Endodermal cell (in vitro differentiated cells): ENCODE measurements at regions not wholly inside any gene's neighbourhood (a gene's known extent, or its start where the extent isn't known, plus 50 kb on each side); places are given as distances from the start of the nearest gene placed in this dataset.
"Not testable (repeated sequence)": the region's sequence is repeated elsewhere in the genome, so short reads cannot be mapped to it uniquely, and the experiment has no call there.

Experiments
- DNase-seq: peaks from one replicate; pipeline ENCODE4 v3.0.0-alpha.2; 2017
- H3K27ac ChIP-seq: 2 replicates; pipeline ENCODE4 v1.5.1; 2013; ENCODE audit warnings: mild to moderate bottlenecking, low read depth, low read length, moderate library complexity
- H3K27me3 ChIP-seq: 2 replicates; pipeline ENCODE4 v1.6.1; 2013; ENCODE audit warnings: mild to moderate bottlenecking, low read length, moderate library complexity; ENCODE audit not compliant: insufficient read depth, control insufficient read depth, poor library complexity, severe bottlenecking
- H3K36me3 ChIP-seq: 2 replicates; pipeline ENCODE4 v1.7.0; 2013; ENCODE audit warnings: mild to moderate bottlenecking, low read length, moderate library complexity; ENCODE audit not compliant: control insufficient read depth, insufficient read depth
- H3K4me1 ChIP-seq: one replicate; pipeline ENCODE4 v1.7.0; 2013; ENCODE audit warnings: low read length; ENCODE audit not compliant: control insufficient read depth, insufficient read depth
- H3K4me3 ChIP-seq: 2 replicates; pipeline ENCODE4 v1.5.1; 2013; ENCODE audit warnings: mild to moderate bottlenecking, low read length, moderate library complexity
- H3K9ac ChIP-seq: 2 replicates; pipeline ENCODE4 v1.6.1; 2013; ENCODE audit warnings: mild to moderate bottlenecking, low read length, moderate library complexity; ENCODE audit not compliant: poor library complexity, severe bottlenecking; ENCODE audit errors: extremely low read depth
- H3K9me3 ChIP-seq: 2 replicates; pipeline ENCODE4 v1.6.1; 2013; ENCODE audit warnings: mild to moderate bottlenecking, low read length, moderate library complexity; ENCODE audit not compliant: control insufficient read depth
- H3K27ac Mint-ChIP-seq: 2 replicates; pipeline ENCODE4 v1.8.0; 2020; ENCODE audit warnings: mixed read lengths
- H3K27me3 Mint-ChIP-seq: 2 replicates; pipeline ENCODE4 v1.8.0; 2021; ENCODE audit warnings: mild to moderate bottlenecking, mixed read lengths; ENCODE audit not compliant: insufficient read depth
- H3K36me3 Mint-ChIP-seq: 2 replicates; pipeline ENCODE4 v1.8.0; 2020; ENCODE audit warnings: low read depth, mixed read lengths
- H3K4me1 Mint-ChIP-seq: 2 replicates; pipeline ENCODE4 v1.8.0; 2020; ENCODE audit warnings: mixed read lengths
- H3K4me3 Mint-ChIP-seq: 2 replicates; pipeline ENCODE4 v1.8.0; 2020; ENCODE audit warnings: mild to moderate bottlenecking, moderate library complexity, mixed read lengths
- H3K9me3 Mint-ChIP-seq: 2 replicates; pipeline ENCODE4 v1.8.0; 2020; ENCODE audit warnings: mild to moderate bottlenecking, mixed read lengths
- WGBS, 2 experiments: methylation state at CpG; one replicate each; pipeline versions ENCODE4 v1.1.5 to v1.1.7; 2013; ENCODE audit warnings: missing lambda C conversion rate in 2 of 2, mixed read lengths in 1 of 2; ENCODE audit not compliant: insufficient coverage in 1 of 2, insufficient read length in 1 of 2; 5-methylcytosine and 5-hydroxymethylcytosine counted together
- TF ChIP-seq, protein P1 (sequence below): fragments of 200-600 bp; sonication (generic); conservative IDR thresholded peaks from 2 replicates; pipeline ENCODE4 v1.5.0; 2021; ENCODE audit warnings: antibody characterized with exemption, mild to moderate bottlenecking

DNA sequence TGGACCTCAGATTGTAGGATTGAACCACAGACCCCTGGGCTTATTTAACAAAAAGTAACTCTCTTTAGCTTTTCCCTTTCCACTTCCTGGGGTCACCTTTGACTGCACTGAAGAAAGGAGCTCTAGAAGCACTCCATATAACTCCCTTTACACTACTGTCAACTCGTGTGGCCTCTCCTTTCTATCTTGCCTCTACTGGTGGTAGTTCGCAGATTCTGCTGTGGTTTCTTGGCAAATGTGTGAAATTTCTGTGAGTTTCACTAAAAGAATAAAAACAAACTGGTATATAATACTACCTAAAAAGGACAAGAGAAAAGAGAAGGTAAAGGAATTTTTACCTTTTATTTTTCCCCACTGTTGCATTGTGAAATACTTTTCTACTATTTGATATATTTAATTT lies 1298.1 kb downstream of the PCDH9 start:
- Mint-ChIP-seq H3K4me3 (no peak overlapping the region), H3K27me3 (peaks cover under 1% of the 10 kb centered on the region), H3K27ac (no peak overlapping the region), H3K9me3 (no peaks in the 10 kb centered on the region), H3K4me1 (peaks cover 2% of the 10 kb centered on the region), H3K36me3 (no peaks in the 10 kb centered on the region)
- H3K4me3 ChIP-seq = no peak overlapping the region
- no peaks in the 10 kb centered on the region for H3K27me3 ChIP-seq
- no peaks in the 10 kb centered on the region for H3K9me3 ChIP-seq
- no peak for DNase-seq
- TF ChIP-seq, protein P1, sequence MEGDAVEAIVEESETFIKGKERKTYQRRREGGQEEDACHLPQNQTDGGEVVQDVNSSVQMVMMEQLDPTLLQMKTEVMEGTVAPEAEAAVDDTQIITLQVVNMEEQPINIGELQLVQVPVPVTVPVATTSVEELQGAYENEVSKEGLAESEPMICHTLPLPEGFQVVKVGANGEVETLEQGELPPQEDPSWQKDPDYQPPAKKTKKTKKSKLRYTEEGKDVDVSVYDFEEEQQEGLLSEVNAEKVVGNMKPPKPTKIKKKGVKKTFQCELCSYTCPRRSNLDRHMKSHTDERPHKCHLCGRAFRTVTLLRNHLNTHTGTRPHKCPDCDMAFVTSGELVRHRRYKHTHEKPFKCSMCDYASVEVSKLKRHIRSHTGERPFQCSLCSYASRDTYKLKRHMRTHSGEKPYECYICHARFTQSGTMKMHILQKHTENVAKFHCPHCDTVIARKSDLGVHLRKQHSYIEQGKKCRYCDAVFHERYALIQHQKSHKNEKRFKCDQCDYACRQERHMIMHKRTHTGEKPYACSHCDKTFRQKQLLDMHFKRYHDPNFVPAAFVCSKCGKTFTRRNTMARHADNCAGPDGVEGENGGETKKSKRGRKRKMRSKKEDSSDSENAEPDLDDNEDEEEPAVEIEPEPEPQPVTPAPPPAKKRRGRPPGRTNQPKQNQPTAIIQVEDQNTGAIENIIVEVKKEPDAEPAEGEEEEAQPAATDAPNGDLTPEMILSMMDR = no peak
- H3K4me1 ChIP-seq = no peaks in the 10 kb centered on the region
- H3K9ac ChIP-seq = no peak overlapping the region
- H3K36me3 ChIP-seq = no peaks in the 10 kb centered on the region
- H3K27ac ChIP-seq = no peak overlapping the region
- WGBS, 2 experiments = 63% methylated on average over 1 of the region's 2 CpGs; no CpG with 5 or more reads in 1 of the 2 experiments

DNA sequence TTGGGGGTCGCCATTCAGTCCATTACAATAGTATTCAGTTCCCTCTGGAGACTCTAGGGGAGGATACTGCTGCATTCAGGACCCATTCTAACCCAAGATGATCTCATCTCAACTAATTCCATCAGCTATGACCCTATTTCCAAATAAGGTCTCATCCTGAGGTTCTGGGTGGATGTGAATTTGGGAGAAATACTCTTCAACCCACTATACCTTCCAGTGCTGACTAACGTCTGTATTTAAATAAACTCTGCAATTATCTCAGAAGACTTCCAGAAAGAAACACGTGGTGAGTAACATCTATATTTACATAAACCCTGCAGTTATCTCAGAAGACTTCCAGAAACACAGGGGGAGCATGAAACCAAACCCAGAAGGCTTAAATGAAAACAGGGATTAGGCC lies 1300.7 kb downstream of the PCDH9 start:
- peaks cover 3% of the 10 kb centered on the region for H3K4me1 Mint-ChIP-seq
- no peaks in the 10 kb centered on the region for H3K4me1 ChIP-seq
- no peak overlapping the region for H3K27ac ChIP-seq
- 77 to 83% methylated on average over 1 to 2 of the region's 3 CpGs for WGBS, 2 experiments
- DNase-seq = no peak
- H3K9ac ChIP-seq = no peak overlapping the region
- H3K4me3 ChIP-seq = no peak overlapping the region
- H3K9me3 ChIP-seq = no peaks in the 10 kb centered on the region
- no peak overlapping the region for H3K4me3 Mint-ChIP-seq
- H3K36me3 ChIP-seq = no peaks in the 10 kb centered on the region
- no peaks in the 10 kb centered on the region for H3K27me3 ChIP-seq
- H3K9me3 Mint-ChIP-seq = no peaks in the 10 kb centered on the region
- H3K27ac Mint-ChIP-seq = no peak overlapping the region
- H3K27me3 Mint-ChIP-seq = peaks cover 8% of the 10 kb centered on the region
- TF ChIP-seq, protein P1 = peak; percentile 24
- H3K36me3 Mint-ChIP-seq = no peaks in the 10 kb centered on the region

- 26 to 43% methylated on average over 5 to 7 of the region's 7 CpGs for WGBS, 2 experiments
- Mint-ChIP-seq H3K27me3 (peaks cover 8% of the 10 kb centered on the region), H3K27ac (no peak overlapping the region), H3K36me3 (no peaks in the 10 kb centered on the region), H3K9me3 (no peaks in the 10 kb centered on the region), H3K4me3 (no peak overlapping the region), H3K4me1 (peaks cover 3% of the 10 kb centered on the region)
- H3K27ac ChIP-seq = no peak overlapping the region
- H3K4me1 ChIP-seq = no peaks in the 10 kb centered on the region
- DNase-seq = peak; percentile 87
- H3K9ac ChIP-seq = no peak overlapping the region
- H3K27me3 ChIP-seq = no peaks in the 10 kb centered on the region
- TF ChIP-seq, protein P1 = peak; percentile 77
- no peaks in the 10 kb centered on the region for H3K9me3 ChIP-seq
- no peaks in the 10 kb centered on the region for H3K36me3 ChIP-seq
- H3K4me3 ChIP-seq = no peak overlapping the region
These were observed 1303.4 kb downstream of the PCDH9 start for GRCh38 chr13:65926750-65927171.

DNA sequence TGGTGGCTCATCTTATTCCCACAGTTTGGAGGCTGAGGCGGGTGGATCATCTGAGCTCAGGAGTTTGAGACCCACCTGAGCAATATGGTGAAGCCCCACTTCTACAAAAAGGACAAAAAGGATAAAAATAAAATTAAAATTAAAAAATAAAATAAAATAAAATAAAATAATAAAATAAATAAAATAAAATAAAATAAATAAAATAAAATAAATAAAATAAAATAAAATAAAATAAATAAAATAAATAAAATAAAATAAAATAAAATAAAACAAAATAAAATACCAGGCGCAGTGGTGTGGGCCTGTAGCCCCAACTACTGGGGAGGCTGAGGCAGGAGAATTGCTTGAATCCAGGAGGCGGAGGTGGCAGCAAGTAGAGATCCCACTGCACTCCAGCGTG lies 1307.3 kb downstream of the PCDH9 start:
- H3K36me3 ChIP-seq, H3K9ac ChIP-seq, H3K27me3 Mint-ChIP-seq, H3K4me1 Mint-ChIP-seq, H3K4me3 Mint-ChIP-seq, H3K9me3 ChIP-seq, H3K27ac Mint-ChIP-seq, H3K4me1 ChIP-seq, H3K36me3 Mint-ChIP-seq, H3K4me3 ChIP-seq, H3K27ac ChIP-seq, H3K9me3 Mint-ChIP-seq, DNase-seq, H3K27me3 ChIP-seq: not testable (repeated sequence)
- 94 to 100% methylated on average over 1 to 4 of the region's 4 CpGs for WGBS, 2 experiments
